ENCODE measurements at regions not wholly inside any gene's neighbourhood (a gene's known extent, or its start where the extent isn't known, plus 50 kb on each side); places are given as distances from the start of the nearest gene placed in this dataset.

DNA sequence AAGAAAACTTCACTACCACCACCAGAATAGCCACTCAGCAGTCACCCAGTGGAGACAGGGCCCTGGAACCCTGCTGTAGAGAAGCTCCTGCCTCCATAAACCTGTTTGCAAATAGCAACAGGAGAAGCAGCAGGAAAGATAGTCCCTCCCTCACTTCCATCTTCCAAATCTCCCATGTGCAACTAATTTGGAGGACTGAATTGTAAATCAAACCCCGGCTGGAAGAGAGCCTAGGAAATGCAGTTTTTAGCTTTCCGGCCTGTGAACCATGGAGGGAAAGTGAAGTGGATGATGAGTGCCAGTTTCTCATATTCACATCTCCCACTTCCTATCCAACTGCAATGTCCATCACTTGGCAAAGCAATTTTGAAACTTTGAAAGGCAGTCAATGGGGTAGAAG, 167.2 kb upstream of the FRMD6 start:
- no peak overlapping the region for H3K27ac Mint-ChIP-seq
- no peaks in the 10 kb centered on the region for H3K4me1 Mint-ChIP-seq
- no peak overlapping the region for H3K4me3 Mint-ChIP-seq
- DNase-seq: no peak
- POLR2A ChIA-PET: no interaction called here
- intact Hi-C loops (cut with DNase I, micrococcal nuclease): no loop called here
- no peaks in the 10 kb centered on the region for H3K36me3 Mint-ChIP-seq (ENCODE audit: low read depth)
- H3K9me3 Mint-ChIP-seq (ENCODE audit: low read depth): no peaks in the 10 kb centered on the region
- ATAC-seq: no peak
- CTCF ChIA-PET: interaction anchor here (1.2 to 1.6 kb wide), 3 partner anchors 10 to 292 kb away, joined by 3 read pairs; no protein-coding TSS in a partner anchor
- H3K27me3 Mint-ChIP-seq: no peaks in the 10 kb centered on the region

DNA sequence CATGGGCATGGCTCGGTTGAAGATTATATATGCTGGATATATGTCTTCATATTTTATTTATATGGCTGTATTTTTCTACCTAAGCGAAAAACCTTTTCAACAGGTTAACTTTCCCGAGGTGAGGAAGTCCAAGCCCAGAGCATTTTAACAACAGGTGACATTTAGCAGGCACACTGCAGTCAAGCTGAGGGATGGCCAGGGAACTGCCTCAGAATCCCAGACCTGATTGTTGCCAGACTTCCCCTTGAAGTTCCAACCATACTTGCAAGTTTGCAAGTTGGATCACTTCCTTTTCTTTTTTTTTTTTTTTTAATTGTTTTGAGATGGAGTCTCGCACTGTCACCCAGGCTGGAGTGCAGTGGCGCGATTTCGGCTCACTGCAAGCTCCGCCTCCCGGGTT, 166.0 kb upstream of the FRMD6 start:
- ChIA-PET CTCF (interaction anchor here (0.6 kb wide), 1 partner anchor 516 kb away, joined by 3 read pairs; no protein-coding TSS in a partner anchor), POLR2A (no interaction called here)
- Mint-ChIP-seq H3K36me3 (ENCODE audit: low read depth) (no peaks in the 10 kb centered on the region), H3K27ac (no peak overlapping the region), H3K27me3 (no peaks in the 10 kb centered on the region), H3K4me1 (no peaks in the 10 kb centered on the region), H3K4me3 (no peak overlapping the region), H3K9me3 (ENCODE audit: low read depth) (no peaks in the 10 kb centered on the region)
- ATAC-seq (no peak), DNase-seq (no peak)
- intact Hi-C loops (cut with DNase I, micrococcal nuclease): no loop called here

DNA sequence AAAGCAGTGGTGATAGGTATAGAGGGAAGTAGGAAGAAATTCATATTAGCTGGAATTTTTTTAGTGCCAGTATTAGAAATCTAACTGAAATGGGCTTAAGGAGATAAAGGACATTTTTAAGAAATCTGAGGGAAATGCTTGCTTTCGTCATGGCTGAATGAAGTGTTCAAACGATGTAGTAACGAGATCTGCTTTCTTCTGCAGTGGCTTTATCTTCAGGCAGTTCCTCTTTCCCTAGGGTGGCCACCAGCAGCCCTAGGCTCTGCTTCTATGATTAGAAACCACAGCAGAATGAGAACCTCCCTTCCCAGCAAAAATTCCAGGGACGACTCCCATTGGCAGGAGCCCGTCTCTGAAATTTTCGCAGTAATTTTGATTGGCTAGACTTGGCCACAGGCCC, 163.9 kb upstream of the FRMD6 start:
- no peaks in the 10 kb centered on the region for H3K27me3 Mint-ChIP-seq
- no peak overlapping the region for H3K27ac Mint-ChIP-seq
- no peak overlapping the region for H3K4me3 Mint-ChIP-seq
- POLR2A ChIA-PET: no interaction called here
- intact Hi-C loops (cut with DNase I, micrococcal nuclease): no loop called here
- H3K36me3 Mint-ChIP-seq (ENCODE audit: low read depth): no peaks in the 10 kb centered on the region
- H3K4me1 Mint-ChIP-seq: no peaks in the 10 kb centered on the region
- no peak for ATAC-seq
- CTCF ChIA-PET: no interaction called here
- H3K9me3 Mint-ChIP-seq (ENCODE audit: low read depth): no peaks in the 10 kb centered on the region
- DNase-seq: no peak

DNA sequence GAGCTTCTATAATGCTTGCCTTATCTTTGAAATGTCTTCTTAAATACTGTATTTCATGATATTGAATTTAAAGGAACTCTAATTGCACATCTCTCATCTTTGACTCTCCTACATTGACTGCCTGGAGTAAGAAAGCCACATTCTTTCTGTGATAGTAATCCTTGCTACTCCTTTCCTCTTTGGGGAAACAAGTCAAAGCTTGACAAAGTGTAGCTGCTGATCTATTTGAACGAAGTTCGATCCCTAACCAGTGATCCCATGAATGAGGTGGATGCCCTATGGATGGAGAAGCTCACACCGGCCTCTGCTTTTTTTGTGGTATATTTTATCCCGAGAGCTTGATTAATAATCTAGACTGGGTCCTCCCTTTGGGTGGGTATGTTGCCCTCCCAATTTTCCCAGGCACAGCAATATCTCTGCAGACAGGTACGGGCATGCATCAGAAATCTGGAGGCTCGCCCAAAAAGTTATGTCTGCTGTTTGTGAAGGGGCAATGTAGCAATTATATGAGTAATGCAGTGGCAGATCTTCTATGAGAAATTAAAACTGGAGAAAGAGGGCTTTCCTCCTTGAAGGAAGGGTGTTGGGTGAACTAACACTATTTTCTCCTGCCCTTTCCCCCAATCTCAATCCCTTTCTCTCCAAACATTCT, 163.0 kb upstream of the FRMD6 start:
- ChIA-PET CTCF (interaction anchor here (0.6 to 0.7 kb wide), 3 partner anchors 12 to 68 kb away, joined by 3 to 5 read pairs (median 3); no protein-coding TSS in a partner anchor), POLR2A (no interaction called here)
- H3K4me1 Mint-ChIP-seq: no peaks in the 10 kb centered on the region
- H3K27ac Mint-ChIP-seq: no peak overlapping the region
- DNase-seq (no peak), ATAC-seq (no peak)
- peaks cover 2% of the 10 kb centered on the region for H3K27me3 Mint-ChIP-seq
- no peaks in the 10 kb centered on the region for H3K36me3 Mint-ChIP-seq (ENCODE audit: low read depth)
- H3K9me3 Mint-ChIP-seq (ENCODE audit: low read depth): peaks cover 2% of the 10 kb centered on the region
- intact Hi-C loops (cut with DNase I, micrococcal nuclease): no loop called here
- H3K4me3 Mint-ChIP-seq: no peak overlapping the region

DNA sequence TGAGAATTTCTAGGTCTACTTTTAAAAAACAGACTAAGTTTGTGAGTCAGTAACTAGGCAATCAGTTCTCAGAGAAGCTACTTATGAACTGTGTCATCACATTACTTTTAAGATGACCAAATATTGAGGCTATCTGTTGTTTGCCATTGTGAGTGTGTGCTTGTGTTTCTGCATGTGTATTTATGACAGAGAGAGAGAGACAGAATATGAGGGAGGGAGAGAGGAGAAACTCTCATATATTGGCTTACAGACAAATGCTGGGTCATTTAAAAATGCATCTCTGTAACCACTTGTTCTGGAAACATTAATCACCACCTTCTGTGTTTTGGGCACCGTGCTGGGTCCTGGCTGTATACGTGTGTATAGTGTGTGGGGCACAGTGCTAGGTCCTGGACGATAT, 161.5 kb upstream of the FRMD6 start:
- no peak for ATAC-seq
- Mint-ChIP-seq H3K4me1 (no peaks in the 10 kb centered on the region), H3K36me3 (ENCODE audit: low read depth) (no peaks in the 10 kb centered on the region), H3K9me3 (ENCODE audit: low read depth) (peaks cover 2% of the 10 kb centered on the region), H3K4me3 (no peak overlapping the region), H3K27me3 (peaks cover 4% of the 10 kb centered on the region), H3K27ac (no peak overlapping the region)
- ChIA-PET CTCF (interaction anchor here (1.0 kb wide), 1 partner anchor 9 kb away, joined by 3 read pairs; no protein-coding TSS in a partner anchor), POLR2A (no interaction called here)
- no peak for DNase-seq
- intact Hi-C loops (cut with DNase I, micrococcal nuclease): no loop called here

DNA sequence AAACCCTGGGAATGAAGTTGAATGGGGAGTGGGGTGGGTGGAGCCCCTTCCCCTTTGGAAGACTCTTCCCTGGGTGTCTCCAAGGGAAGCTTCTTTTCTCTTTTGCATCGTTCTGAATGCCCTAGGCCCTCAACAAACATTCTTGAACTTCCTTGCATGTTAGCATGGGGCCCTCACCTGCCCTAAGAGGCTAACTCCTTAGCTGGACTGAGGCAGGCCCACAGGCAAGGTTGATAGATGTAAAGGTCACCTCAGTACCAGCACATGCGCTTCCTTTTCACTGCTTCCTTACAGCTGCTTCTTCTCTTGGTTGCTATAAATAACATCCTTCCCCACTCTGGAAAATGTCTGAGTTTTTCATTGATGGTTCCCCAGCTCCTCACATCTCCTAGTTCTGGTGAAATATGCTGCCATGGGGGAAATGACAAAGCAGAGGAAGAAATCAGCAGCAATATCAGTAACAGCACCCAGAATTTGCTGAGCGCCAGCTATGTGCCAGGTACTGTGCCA, 160.6 kb upstream of the FRMD6 start:
- ChIA-PET POLR2A (no interaction called here), CTCF (interaction anchor here (0.6 kb wide), 1 partner anchor 17 kb away, joined by 3 read pairs; no protein-coding TSS in a partner anchor)
- peaks cover 2% of the 10 kb centered on the region for H3K9me3 Mint-ChIP-seq (ENCODE audit: low read depth)
- H3K4me1 Mint-ChIP-seq: no peaks in the 10 kb centered on the region
- intact Hi-C loops (cut with DNase I, micrococcal nuclease): no loop called here
- no peaks in the 10 kb centered on the region for H3K36me3 Mint-ChIP-seq (ENCODE audit: low read depth)
- ATAC-seq: no peak
- H3K27ac Mint-ChIP-seq: no peak overlapping the region
- H3K4me3 Mint-ChIP-seq: no peak overlapping the region
- peaks cover 4% of the 10 kb centered on the region for H3K27me3 Mint-ChIP-seq
- DNase-seq: no peak

DNA sequence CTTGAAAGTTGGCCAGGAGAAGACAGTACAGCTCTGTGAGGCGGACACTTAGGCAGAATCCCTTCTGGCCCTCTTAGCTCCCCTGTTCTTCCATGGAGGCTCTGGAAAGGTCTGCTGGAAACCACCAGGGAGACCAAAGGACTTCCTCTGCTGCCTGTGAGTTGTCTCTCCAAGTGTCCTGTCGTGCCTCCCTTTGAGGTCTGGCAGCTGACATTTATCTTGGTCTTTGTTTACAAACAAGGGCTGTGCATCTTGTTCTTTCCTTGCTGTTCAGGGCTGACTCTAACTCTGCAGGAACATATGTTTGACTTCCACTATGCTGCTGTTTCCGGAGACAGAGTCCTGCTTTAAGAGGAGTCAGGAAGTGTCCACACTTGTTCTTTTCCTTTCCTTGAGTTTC, 159.9 kb upstream of the FRMD6 start:
- Mint-ChIP-seq H3K27me3 (peaks cover 4% of the 10 kb centered on the region), H3K4me1 (no peaks in the 10 kb centered on the region), H3K4me3 (no peak overlapping the region), H3K27ac (no peak overlapping the region), H3K36me3 (ENCODE audit: low read depth) (no peaks in the 10 kb centered on the region), H3K9me3 (ENCODE audit: low read depth) (peaks cover 2% of the 10 kb centered on the region)
- ATAC-seq (no peak), DNase-seq (no peak)
- intact Hi-C loops (cut with DNase I, micrococcal nuclease): no loop called here
- POLR2A ChIA-PET: interaction anchor here (0.6 kb wide), 1 partner anchor 26 kb away, joined by 4 read pairs; no protein-coding TSS in a partner anchor
- CTCF ChIA-PET: no interaction called here

DNA sequence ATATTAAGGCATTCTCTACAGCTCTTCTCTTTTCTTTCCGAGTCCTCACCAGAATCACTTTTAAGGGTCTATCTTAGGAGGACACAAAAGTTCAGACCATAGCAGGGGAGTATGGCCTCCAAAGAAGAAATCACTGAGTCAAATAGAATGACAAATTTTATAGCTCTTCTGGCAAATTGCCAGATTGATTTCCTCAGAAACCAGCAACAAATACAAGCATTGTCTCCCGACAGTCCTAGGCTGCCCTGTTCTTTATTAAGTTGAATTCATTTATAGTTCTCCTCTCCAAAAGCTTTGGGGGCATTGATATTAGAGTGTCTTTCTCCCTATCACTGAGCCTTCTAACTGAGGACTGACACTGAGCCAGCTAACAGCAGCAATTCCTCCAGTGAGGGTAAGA, 156.4 kb upstream of the FRMD6 start:
- H3K4me3 Mint-ChIP-seq: no peak overlapping the region
- no peak for DNase-seq
- no peak for ATAC-seq
- H3K36me3 Mint-ChIP-seq (ENCODE audit: low read depth): no peaks in the 10 kb centered on the region
- ChIA-PET POLR2A (no interaction called here), CTCF (interaction anchor here (0.7 kb wide), 1 partner anchor 149 kb away, joined by 3 read pairs; no protein-coding TSS in a partner anchor)
- peaks cover 4% of the 10 kb centered on the region for H3K9me3 Mint-ChIP-seq (ENCODE audit: low read depth)
- intact Hi-C loops (cut with DNase I, micrococcal nuclease): no loop called here
- H3K27me3 Mint-ChIP-seq: peaks cover 7% of the 10 kb centered on the region
- H3K4me1 Mint-ChIP-seq: no peaks in the 10 kb centered on the region
- H3K27ac Mint-ChIP-seq: no peak overlapping the region

DNA sequence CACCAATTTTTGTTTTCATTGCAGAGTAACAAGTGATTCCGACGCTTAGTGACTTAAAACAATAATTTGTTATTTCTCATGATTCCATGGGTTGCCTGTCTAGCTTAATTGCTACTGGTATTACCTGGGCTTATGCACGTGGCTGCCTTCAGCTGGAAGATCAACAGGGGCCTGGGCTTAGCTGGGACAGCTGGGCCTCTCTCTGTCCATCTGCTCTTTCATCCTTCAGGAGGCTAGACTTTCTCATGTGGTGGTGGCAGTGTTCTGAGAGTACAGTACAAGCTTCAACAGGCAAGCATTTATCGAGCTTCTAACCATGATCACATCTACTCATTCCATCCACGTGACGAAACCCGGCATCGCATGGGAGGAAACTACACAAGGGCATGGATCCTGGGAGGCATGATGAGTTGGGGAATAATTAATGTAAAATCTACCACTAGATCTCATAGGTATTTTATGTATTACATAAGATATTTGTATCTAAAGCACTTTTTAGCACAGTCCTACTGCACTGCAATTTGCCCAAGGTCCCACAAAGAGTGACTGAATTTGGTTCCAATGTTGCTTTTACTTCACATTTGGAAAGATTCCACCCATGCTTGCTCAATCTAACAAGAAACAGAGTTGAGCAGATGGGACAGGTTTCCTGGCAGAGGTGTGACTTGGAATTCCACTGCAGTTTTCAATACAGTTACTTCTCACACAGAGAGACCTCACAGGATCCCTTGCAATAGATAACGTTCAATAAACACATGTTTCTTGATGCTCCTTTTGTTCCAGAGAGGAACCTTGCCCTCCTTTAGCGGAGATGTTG, 153.1 kb upstream of the FRMD6 start:
- Mint-ChIP-seq H3K36me3 (ENCODE audit: low read depth) (no peaks in the 10 kb centered on the region), H3K27ac (no peak overlapping the region), H3K4me3 (no peak overlapping the region), H3K27me3 (peaks cover 18% of the 10 kb centered on the region), H3K9me3 (ENCODE audit: low read depth) (peaks cover 2% of the 10 kb centered on the region), H3K4me1 (no peaks in the 10 kb centered on the region)
- ChIA-PET POLR2A (no interaction called here), CTCF (interaction anchor here (1.3 kb wide), 1 partner anchor 9 kb away, joined by 3 read pairs; no protein-coding TSS in a partner anchor)
- intact Hi-C loops (cut with DNase I, micrococcal nuclease): no loop called here
- no peak for DNase-seq
- no peak for ATAC-seq

DNA sequence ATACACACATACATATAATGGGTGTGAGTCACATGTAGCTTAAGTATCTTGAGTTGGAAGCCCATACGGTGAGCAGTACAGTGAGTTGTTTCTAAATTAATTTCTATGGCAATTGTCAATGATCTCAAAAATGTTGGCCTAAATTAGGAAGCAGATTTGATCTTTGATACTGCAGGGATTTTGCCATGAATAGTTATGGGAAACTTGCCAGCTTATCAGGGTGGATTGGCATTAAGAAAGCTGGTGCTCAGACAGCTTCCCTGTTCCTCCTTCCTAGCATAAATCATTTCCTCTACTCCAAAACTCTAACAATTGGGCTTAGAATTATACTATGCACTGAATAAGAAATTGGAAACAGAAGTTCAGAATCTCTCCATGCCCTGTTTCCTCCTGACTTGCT, 150.9 kb upstream of the FRMD6 start:
- H3K36me3 Mint-ChIP-seq (ENCODE audit: low read depth): no peaks in the 10 kb centered on the region
- no peak overlapping the region for H3K4me3 Mint-ChIP-seq
- no peaks in the 10 kb centered on the region for H3K4me1 Mint-ChIP-seq
- H3K9me3 Mint-ChIP-seq (ENCODE audit: low read depth): peaks cover 2% of the 10 kb centered on the region
- ChIA-PET POLR2A (no interaction called here), CTCF (interaction anchor here (0.6 to 1.2 kb wide), 2 partner anchors 12 to 275 kb away, joined by 3 read pairs; no protein-coding TSS in a partner anchor)
- intact Hi-C loops (cut with DNase I, micrococcal nuclease): no loop called here
- peaks cover 17% of the 10 kb centered on the region for H3K27me3 Mint-ChIP-seq
- no peak for DNase-seq
- no peak overlapping the region for H3K27ac Mint-ChIP-seq
- no peak for ATAC-seq

DNA sequence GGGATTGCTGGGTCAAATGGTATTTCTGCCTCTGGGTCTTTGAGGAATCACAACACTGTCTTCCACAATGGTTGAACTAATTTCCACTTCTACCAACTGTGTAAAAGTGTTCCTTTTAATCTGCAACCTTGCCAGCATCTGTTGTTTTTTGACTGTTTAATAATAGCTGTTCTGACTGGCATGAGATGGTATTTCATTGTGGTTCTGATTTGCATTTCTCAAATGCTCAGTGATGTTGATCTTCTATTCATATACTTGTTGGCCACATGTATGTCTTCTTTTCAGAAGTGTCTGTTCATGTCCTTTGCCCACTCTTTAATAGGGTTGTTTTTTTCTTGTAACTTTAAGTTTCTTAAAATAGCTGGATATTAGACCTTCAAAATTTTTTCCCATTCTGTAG, 150.0 kb upstream of the FRMD6 start:
- no peak for ATAC-seq
- Mint-ChIP-seq H3K9me3 (ENCODE audit: low read depth) (peaks cover 2% of the 10 kb centered on the region), H3K4me1 (no peaks in the 10 kb centered on the region), H3K36me3 (ENCODE audit: low read depth) (no peaks in the 10 kb centered on the region), H3K27me3 (peaks cover 22% of the 10 kb centered on the region), H3K4me3 (no peak overlapping the region), H3K27ac (no peak overlapping the region)
- ChIA-PET POLR2A (no interaction called here), CTCF (interaction anchor here (1.5 kb wide), 1 partner anchor 17 kb away, joined by 3 read pairs; no protein-coding TSS in a partner anchor)
- intact Hi-C loops (cut with DNase I, micrococcal nuclease): no loop called here
- DNase-seq: no peak

DNA sequence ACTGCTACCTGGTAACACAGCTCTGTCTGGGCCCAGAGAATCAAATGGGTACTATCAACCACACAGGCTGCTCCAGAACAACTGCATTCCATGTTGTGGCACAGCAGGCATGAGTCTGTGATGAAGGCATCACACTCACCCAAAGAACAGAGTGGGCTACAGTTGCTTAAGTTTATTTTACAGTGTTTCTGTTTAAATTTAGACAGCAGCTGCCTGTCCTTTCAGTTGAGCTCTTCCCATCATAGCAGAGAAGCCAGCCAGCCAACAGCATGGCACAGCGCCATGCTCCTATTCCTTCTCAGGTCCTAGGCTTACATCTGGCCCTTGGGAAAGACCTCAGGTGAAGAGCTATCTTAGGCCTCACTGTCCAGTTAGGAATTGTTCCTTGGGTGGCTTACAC, 147.0 kb upstream of the FRMD6 start:
- ChIA-PET CTCF (interaction anchor here (0.6 kb wide), 1 partner anchor 225 kb away, joined by 3 read pairs; no protein-coding TSS in a partner anchor), POLR2A (no interaction called here)
- peaks cover 27% of the 10 kb centered on the region for H3K27me3 Mint-ChIP-seq
- H3K36me3 Mint-ChIP-seq (ENCODE audit: low read depth): no peaks in the 10 kb centered on the region
- intact Hi-C loops (cut with DNase I, micrococcal nuclease): no loop called here
- no peaks in the 10 kb centered on the region for H3K4me1 Mint-ChIP-seq
- H3K27ac Mint-ChIP-seq: no peak overlapping the region
- ATAC-seq: no peak
- H3K4me3 Mint-ChIP-seq: no peak overlapping the region
- DNase-seq: no peak
- H3K9me3 Mint-ChIP-seq (ENCODE audit: low read depth): no peaks in the 10 kb centered on the region
